ENCODE measurements at regions not wholly inside any gene's neighbourhood (a gene's known extent, or its start where the extent isn't known, plus 50 kb on each side); places are given as distances from the start of the nearest gene placed in this dataset.

DNA sequence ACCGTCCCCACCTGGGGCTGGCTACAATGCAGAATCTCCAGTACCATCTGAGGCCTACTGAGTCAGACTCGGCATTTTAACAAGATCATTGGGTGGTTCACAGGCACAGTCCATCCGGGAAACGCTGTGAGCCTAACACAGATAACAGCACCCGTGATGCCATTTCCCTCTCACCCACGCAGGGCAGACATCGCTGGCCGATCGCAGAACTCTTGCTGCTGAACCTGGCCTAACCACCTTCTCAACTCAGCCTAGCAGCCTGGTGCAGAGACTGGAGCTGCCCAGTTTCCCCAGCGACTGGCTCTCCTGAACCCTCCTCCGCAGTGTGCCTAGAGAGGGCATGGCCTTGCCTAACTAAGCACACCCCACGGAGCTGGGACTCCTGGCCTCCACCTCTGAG is 83.3 kb downstream of the NCOR2 start:
- no peaks in the 10 kb centered on the region for H3K9me3 Mint-ChIP-seq
- Histone ChIP-seq H3T11ph (ENCODE audit: low read length) (no peak overlapping the region), H3K9ac (ENCODE audit: extremely low read depth, insufficient read length, low read length) (no peak overlapping the region), H2BK20ac (ENCODE audit: low read depth, low read length, poor library complexity, severe bottlenecking) (no peak overlapping the region), H3K9me3 (ENCODE audit: control insufficient read depth, low read depth, low read length) (no peaks in the 10 kb centered on the region), H3K23me2 (ENCODE audit: insufficient read length, low read depth, low read length, poor library complexity, severe bottlenecking) (no peaks in the 10 kb centered on the region), H3K23ac (ENCODE audit: insufficient read length, low read depth, low read length) (no peak overlapping the region), H2BK5ac (ENCODE audit: insufficient read length, low read length) (no peak overlapping the region), H3K4ac (ENCODE audit: low read depth, low read length) (no peak overlapping the region), H4K20me1 (ENCODE audit: control insufficient read depth, insufficient read depth, insufficient read length) (peaks cover 3% of the 10 kb centered on the region), H2BK15ac (ENCODE audit: low read depth, low read length) (no peak overlapping the region), H3K27me3 (ENCODE audit: insufficient read depth, low read length) (no peaks in the 10 kb centered on the region), H2BK120ac (ENCODE audit: low read depth, low read length, poor library complexity, severe bottlenecking) (no peak overlapping the region), H2AK5ac (ENCODE audit: insufficient read length, low read length) (no peak overlapping the region), H2BK12ac (ENCODE audit: insufficient read length, low read depth, low read length) (no peak overlapping the region), H4K5ac (ENCODE audit: insufficient read length, low read depth, low read length) (no peak overlapping the region), H3K79me2 (ENCODE audit: insufficient read depth, low read length) (peaks cover 2% of the 10 kb centered on the region; the same call in 1 of the 2 replicates), H3K18ac (ENCODE audit: insufficient read length, low read depth, low read length) (no peak overlapping the region), H3K79me1 (ENCODE audit: insufficient read depth, low read depth, low read length, poor library complexity, severe bottlenecking) (peaks cover 4% of the 10 kb centered on the region), H3K4me1 (ENCODE audit: insufficient read depth, low read length) (no peaks in the 10 kb centered on the region), H4K91ac (ENCODE audit: insufficient read length, low read depth, low read length) (no peak overlapping the region), H4K8ac (replicated peaks; ENCODE audit: insufficient read length, low read depth, low read length) (no peak overlapping the region), H3K27ac (ENCODE audit: insufficient read length, low read depth, low read length) (no peak overlapping the region), H2AFZ (ENCODE audit: low read length) (no peak overlapping the region), H3K4me2 (ENCODE audit: insufficient read depth, insufficient read length, low read length) (no peak overlapping the region), H3K56ac (ENCODE audit: insufficient read length, low read depth, low read length) (no peak overlapping the region), H3K14ac (ENCODE audit: insufficient read depth, low read length) (no peak overlapping the region)
- H3K4me3 Mint-ChIP-seq: no peak overlapping the region
- TF ChIP-seq, protein P1, sequence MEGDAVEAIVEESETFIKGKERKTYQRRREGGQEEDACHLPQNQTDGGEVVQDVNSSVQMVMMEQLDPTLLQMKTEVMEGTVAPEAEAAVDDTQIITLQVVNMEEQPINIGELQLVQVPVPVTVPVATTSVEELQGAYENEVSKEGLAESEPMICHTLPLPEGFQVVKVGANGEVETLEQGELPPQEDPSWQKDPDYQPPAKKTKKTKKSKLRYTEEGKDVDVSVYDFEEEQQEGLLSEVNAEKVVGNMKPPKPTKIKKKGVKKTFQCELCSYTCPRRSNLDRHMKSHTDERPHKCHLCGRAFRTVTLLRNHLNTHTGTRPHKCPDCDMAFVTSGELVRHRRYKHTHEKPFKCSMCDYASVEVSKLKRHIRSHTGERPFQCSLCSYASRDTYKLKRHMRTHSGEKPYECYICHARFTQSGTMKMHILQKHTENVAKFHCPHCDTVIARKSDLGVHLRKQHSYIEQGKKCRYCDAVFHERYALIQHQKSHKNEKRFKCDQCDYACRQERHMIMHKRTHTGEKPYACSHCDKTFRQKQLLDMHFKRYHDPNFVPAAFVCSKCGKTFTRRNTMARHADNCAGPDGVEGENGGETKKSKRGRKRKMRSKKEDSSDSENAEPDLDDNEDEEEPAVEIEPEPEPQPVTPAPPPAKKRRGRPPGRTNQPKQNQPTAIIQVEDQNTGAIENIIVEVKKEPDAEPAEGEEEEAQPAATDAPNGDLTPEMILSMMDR (conservative IDR thresholded peaks at IDR 0.05): no peak
- peaks cover 7 to 23% of the 10 kb centered on the region in 2 experiments for H3K4me1 Mint-ChIP-seq
- DNase-seq: no peak
- peaks cover 1% of the 10 kb centered on the region; the same call in 1 of the 2 replicates for H3K27me3 Mint-ChIP-seq (ENCODE audit: low read depth)
- WGBS (ENCODE audit: extremely low coverage, insufficient read length, low lambda C conversion rate): no CpG with 5 or more reads among the region's 12 CpGs
- H3K27ac Mint-ChIP-seq: peak overlapping the region; percentile 30 to 96 (median 82); a peak in 4 of 7 replicates
- peaks cover 15 to 45% (median 42%) of the 10 kb centered on the region in 3 experiments; a peak in 6 of 7 replicates for H3K36me3 Mint-ChIP-seq (ENCODE audit: insufficient read depth in 1 of 3, low read depth in 3 of 3)

Data from H9 (cell line).